Body of pancreas (tissue), 4 donors: ENCODE measurements at regions not wholly inside any gene's neighbourhood (a gene's known extent, or its start where the extent isn't known, plus 50 kb on each side); places are given as distances from the start of the nearest gene placed in this dataset.

ENCODE experiments used
- CTCF ChIP-seq, 7 experiments: fragments of 450-650 bp in 4 of 7; fragments of 200-600 bp in 3 of 7; sonication (generic) in 3 of 7; IDR thresholded peaks; one replicate each; pipeline ENCODE4 v1.5.1; 2016 to 2019; ENCODE audit warnings: antibody characterized with exemption in 7 of 7
- POLR2A ChIP-seq, 3 donors: fragments of 450-650 bp; IDR thresholded peaks; one replicate each; pipeline ENCODE4 v1.6.1; 2016; ENCODE audit warnings: antibody characterized with exemption in 3 of 3, mild to moderate bottlenecking in 2 of 3

DNA sequence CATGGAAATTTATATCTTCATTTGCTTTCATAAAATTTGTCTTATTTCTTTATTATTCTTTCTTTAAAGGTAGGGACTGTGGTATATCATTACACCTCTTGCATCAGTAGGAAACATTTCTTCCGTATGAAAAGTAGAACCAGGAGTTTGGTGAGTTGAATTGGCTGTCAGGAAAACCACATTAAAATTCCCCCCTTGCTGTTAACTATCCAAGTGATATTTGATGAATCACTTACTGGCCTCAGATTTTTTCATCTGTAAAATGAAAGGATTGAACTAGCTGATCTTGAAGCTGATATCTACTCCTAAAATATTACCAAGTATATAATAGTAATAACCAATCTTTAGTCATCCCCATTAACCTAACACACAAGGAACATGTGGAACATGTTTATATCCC, 460.9 kb downstream of the GJA1 start:
- TF ChIP-seq CTCF (IDR thresholded peaks at IDR 0.05) (no peak), POLR2A (IDR thresholded peaks at IDR 0.05) (no peak)
